NOMO-1 treated with DMSO at 0.1 percent for 48 hours (cell line): ENCODE measurements at regions not wholly inside any gene's neighbourhood (a gene's known extent, or its start where the extent isn't known, plus 50 kb on each side); places are given as distances from the start of the nearest gene placed in this dataset.

Experiments used
- DNase-seq: peaks from one replicate; lab custom pipeline; 2025; ENCODE audit not compliant: unreplicated experiment; lab: John Stamatoyannopoulos, UW

DNA sequence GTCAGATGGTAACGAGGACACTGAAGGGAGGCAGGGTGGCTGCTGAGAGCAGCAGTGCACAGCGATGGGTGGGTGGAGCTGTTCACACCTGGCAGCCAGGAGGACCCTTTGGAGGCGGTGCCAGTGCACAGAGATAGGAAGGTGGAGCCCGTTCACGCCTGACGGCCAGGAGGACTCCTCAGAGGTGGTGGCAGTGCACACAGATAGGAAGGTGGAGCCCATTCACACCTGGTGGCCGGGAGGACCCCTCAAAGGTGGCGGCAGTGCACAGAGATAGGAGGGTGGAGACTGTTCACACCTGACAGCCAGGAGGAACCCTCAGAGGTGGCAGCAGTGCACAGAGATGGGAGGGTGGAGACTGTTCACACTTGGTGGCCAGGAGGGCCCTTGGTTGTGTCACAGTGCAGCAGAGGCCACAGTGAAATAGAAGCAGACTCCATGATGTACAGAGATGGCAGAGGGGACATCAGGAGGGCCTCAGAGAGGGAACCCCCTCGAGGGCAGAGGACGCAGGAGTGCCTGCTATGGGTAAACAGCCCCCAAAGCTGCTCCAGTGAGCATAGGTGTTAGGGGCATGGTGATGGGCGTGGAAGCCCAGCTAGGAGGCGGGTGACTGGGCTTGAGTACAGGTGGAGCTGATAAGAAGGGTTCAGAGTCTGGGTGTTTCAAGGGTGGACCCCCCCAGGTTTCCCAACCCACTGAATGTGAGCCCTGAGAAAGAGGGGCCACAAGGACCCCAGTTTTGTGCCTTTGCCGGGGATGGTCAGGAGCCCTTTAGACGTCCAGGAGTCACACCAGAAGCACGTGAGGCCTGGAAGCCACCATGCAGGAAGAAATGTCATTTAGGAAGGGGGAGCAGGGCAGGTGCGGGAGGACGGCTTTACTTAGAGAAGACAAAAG, 566.7 kb downstream of the BRD1 start:
- DNase-seq: no peak

DNA sequence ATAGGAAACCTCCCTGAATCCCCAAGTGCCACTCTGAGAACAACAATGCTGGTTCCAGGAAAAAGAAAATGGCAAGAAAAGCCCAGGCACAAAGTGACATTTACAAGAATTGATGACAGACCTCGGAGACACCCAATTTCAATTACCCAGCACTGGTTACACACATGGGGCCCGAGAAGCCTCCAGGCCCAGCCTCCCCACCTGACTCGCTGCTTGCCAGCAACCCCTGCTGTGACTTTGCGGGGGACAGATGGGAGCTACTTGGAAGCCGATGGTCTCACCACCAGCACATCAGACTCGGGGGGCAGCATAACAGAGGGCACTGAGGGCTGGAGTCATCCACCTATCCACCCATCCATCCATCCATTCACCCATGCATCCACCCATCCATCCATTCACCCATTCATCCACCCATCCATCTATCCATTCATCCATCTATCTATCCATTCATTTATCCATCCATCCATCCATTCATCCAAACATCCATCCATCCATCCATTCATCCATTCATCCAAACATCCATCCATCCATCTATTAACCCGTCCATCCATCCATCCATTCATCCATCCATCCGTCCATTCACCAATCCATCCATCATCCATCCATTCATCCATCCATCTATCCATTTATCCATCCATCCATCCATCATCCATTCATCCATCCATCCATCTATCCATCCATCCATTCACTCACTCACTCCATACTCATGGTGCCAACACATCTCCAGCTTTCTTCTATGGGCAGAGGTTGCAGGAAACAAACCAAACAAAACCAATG, 567.6 kb downstream of the BRD1 start:
- no peak for DNase-seq

DNA sequence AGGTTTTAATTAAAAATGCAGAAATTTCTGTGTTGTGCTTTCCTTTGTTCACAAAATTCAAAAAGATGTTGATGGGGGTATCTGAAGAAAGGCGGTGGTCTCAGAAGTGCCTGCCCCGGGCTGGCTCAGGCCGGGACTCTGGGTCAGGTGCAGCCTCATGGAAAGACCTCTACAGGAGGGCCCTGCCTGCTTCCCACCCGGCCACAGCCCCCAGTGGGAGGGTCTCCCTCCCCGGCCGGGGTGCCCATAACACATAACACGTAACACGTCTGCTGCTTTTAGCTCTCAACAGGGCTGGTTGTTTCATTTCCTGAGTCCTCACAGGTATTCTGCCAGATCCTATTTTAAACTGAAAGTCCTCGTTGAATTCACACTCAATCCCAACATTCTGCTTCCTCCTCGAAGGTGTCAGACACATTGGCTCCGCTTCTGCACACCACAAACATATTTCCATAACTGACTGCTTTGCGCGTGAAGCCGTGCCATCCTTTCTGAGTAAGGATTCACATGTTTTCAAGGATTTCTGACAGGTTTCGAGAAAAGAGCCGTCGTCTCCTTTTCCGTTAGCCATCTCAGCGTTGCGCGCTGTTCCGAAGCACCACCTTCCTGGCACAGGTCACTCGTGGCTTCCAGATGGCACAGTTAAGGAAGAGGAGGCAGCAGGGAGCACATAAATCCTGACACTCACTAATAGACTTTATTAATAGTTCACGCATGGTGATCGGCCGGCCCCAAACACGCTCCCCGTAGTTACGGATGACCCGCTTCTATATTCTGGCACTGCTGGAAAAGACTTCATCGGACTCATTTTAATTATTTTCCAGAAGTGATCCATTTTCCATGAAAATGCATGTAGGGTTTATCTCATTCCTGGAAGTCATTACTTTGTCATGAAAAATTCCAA, 569.3 kb downstream of the BRD1 start:
- no peak for DNase-seq

DNA sequence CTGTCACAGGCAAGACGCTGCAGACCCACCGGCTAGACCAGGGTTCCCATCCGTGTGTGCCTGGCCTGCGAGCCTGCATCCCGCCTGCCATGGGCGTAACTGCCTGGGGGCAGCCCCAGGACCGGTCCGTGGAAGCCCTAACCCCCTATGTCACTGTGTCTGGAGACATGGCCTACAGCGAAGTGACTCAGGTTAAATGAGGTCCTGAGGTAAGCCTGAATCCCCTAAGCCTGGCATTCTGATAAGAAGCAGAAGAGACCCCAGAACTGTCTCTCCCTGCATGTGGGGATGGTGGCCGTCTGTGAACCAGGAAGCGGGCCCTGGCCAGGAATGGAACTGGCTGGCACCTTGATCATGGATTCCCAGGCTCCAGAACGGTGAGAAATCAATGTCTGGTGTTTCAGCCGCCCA, 570.1 kb downstream of the BRD1 start:
- DNase-seq: no peak

DNA sequence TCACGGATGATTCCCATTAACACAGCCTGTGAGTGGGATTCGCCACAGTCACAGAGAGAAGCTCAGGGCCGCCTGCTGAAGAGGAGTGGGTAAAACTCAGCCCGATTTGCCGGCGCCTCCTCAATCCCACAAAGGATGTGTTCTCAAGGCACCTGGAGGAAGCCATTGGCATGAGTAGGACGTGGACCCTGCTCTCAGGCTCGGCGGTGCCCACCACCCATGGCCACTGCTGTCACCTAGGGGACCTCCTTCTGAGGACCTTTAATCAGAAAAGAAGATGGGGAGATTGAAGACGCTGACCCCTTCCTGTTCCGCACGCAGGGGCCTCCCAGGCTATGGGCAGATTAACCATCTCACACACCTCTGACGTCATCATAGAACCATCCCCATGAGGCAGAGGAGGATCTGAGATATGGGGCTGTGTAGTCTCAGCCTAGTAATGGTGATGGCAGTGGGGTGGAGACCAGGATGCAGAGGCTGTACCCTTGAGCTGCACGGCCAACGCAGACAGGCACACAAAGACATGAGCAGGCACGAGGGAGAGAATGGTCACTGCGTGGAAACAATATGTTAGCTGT, 571.8 kb downstream of the BRD1 start:
- no peak for DNase-seq

DNA sequence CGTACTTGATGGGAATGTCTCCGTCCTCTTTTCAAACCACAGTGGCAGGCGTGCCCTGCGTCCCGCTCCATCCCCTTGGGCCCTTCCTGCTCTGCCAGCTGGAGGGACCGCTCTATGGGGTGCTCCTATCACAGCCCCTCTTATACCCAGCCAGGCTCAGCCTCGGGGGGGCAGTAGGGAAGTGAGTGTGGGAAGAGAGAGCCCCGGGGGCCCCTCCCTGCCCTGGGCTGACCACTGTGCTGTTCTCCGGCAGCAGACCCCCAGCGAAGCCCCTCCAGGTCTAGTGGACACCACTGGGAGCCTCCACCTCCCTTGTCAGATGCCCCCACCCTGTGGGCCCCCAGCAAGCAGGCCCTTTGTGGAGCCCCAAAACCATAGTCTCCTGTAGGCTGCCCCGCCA, 572.5 kb downstream of the BRD1 start:
- no peak for DNase-seq

DNA sequence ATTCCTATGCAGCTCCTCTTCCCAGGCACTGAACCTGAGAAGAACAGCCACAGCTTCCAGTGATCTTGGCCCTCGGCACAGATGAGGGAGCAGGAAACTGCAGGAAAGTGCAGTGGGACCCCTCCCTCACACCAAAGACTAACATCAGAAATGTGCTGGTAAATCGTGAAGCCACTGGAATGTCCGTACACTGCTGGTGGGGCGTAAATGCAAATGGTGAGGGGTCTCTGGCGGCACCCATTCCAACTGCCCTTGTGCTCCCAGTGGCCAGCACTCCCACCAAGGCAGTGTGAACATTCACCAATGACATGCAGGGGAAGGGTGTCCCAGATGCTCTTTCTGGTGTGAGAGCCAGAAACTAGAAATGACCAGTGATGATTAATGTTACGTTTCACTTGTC, 574.0 kb downstream of the BRD1 start:
- DNase-seq: no peak

DNA sequence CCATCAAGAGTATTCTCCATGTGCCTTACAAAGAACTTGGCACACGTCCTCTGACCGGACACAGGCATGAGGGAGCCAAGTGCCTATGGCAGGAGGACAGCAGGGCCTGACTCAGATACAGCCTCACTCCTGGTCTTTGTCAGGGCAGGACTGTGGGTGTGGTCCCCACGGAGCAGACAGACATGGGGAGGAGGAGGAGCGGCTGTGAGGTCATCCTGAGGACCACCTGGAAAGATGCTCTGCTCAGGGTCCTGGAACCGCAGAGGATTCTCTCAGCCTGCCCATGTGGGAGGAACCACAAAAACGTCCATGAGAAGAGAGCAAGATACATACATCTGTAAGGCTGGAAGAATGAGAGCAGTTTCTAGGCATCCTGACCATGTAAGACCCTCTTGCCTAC, 576.3 kb downstream of the BRD1 start:
- DNase-seq: no peak

DNA sequence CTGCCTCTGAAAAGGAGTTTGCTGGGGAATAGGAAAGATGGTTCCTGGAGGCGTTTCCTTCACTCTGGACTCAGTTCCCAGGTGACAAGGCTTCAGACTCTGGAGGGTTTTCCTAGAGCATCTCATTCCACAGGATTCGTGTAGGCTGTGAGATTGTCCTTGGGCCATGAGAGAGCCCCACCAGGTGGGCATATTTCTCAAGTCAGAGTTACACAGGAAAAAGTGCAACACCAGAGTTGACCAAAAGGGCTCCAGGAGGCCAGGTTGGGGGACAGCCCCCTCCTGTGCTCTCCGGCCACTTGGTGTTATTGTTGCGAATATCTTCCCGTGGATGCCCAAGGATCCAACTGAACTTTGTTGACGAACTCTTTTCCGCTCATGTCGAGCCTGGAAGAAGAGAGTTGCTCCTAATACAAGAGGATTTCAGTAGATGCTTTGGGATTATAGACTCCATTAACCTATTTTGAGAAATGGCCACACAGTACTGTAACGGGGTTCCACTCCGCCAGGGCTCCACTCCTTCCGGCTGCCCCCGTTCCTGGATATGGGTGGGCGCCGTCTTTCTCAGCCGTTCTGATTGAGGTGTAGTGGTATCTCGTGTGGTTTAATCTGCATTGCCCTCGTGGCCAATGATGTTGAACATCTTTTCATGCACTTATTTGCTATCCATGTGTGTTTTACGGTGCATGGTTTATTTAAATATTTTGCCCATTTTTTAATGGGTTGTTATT, 580.3 kb downstream of the BRD1 start:
- no peak for DNase-seq

DNA sequence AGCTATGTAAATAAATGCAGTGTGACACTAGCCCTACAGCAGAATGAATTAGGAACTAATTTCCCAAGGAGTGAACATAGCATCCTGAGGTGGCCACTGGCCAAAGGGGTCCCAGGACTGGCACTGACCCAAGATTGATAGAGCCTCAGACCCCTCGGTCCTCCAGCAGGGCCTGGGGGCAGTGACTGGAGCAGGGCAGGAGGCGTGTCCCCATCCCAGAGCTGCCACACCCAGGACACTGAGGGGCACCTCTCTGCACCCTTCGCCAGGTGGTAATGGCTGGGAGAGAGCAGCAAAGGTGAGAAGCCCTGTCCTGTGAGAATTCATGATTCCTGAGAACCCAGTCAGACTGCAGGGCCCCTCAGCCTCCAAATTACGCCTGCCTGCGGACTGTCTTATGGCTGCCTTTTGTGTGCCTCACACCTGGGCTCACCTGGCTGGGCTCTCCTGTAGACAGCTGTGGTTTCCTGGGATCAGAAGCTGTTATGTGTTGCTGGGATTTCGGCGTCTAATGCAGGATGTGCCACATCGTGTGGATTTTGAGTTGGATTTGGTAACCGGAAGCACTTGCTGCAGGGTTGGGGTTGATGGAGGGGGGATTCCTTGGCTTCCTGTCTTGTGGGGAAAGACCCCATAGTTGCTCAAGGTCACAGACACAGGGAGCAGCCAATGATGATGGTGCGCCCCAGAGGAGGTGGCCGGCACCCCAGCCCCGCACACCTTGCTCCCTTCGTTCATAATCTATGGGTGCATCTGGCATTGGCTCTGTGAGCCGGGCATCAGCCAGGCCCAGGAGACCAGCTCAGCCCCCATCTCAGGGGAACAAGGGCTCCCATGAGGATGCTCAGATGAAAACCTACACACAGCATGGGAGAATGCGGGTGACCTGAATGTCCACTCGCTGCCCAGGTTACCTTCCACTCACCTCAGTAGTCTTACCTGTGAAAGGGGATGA, 582.9 kb downstream of the BRD1 start:
- DNase-seq: no peak

DNA sequence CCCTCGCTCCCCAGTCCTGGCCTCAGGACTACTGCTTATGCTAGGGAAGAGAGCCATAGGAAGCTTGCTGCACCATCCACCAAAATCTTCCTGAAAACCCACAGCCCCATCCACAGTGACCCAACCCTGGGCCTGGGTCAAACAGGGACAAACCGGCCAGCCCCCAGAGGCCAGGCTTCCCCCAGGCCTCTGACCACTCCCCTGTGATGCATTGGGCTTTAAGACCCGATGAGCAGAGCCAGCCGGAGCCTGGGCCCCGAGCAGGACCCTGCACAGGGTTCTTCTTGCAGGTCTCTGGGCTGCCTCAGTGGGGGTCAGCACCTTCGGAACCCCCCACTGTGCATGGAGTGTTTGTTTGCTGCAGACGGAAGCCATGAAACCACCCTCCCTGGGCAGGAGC, 583.7 kb downstream of the BRD1 start:
- DNase-seq: no peak

DNA sequence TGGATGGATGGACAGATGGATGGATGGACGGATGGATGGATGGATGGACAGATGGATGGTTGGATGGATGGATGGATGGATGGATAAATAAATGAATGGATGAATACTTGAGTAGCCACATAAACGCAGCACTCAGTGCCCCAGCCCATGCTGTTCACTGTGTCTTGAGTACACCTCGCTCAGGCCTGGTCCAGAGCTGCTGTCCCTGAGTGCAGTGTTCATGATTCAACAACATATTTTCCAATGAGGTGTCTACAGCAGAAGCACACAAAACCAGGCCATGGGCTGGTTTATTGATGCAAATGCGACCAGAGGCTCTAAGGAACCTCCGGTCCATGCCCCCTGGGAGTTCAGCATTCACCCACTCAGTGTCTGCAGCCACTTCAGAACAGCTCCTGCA, 584.3 kb downstream of the BRD1 start:
- DNase-seq: no peak

DNA sequence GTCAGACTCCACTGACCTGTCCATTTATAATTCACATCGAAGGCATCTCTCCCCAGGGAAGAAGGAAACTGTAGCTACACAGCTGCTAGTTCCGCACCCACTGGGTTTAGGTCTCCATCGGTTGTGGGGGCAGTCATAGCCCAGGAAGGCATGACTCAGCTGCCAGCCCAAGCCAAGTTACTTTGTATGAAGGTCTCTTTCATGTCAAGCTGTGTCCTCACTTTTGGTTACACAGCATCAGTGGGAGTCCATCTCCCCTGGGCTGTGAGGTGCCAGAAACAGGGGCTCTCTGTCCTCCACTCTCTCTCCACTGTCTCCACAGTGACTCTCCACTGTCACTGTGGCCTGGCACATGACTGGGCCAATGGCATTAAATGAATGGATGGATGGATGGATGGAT, 585.2 kb downstream of the BRD1 start:
- DNase-seq: no peak

DNA sequence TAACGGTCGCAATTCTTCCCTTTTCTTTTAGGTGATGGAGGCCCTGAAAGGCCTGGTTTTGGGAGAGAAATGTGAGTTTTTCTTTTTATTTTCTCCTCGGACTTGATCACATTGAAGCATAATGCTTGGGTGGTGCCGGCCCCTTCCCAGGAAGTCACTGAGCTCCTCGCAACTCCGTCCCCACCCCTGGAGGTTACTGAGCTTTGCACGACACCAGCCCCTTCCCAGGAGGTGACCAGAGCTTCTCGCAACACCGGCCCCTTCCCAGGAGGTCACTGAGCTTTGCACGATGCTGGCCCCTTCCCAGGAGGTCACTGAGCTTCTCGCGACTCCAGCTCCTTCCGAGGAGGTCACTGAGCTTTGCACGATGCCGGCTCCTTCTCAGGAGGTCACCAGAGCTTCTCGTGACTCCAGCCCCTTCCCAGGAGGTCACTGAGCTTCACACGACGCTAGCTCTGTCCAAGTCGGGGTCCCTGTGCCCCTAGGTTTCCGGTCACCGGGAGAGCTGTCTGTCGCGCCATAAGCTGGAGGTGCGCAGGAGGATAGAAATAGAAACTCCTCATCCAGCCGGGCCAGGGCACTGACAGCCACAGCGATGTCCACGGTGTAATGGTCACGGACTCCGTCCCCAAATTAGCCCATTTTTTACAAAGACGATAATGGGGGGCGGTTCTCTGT, 586.4 kb downstream of the BRD1 start:
- DNase-seq: no peak

DNA sequence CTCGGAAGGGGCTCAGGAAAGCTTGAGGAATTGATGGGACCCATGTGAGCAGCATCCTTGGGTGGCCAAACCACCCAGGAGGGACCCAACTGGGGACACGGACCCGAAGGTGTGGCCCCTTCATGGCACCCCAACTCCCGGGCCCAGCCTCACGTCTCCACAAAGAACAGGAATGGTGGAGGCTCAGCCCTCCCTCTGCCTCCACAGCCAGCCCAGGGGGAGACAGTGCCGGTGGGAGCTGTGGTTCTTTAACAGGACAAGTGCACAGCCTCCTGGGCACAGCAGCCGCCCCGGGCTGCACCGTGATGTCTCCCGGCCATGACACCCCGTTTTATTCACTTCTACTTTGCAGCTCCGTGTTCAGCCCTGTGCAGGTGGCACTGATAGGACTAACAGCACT, 587.2 kb downstream of the BRD1 start:
- DNase-seq: no peak

DNA sequence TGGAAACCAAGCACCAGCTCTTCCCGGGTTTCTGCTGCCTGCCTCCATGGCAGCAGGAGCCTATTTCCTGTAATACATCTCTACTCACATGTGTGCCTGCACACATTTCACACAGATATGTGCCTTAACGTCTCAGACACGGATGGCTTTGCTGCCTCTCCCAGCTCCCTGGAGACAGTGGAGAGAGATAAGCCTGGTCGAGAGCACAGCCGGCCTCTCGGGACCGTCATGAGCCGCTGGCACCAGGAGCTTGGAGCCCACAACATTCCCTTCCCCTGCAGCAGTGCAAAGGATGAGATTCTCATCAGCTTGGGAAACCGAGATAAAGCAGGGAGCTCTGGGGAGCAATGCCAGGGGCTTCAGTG, 587.7 kb downstream of the BRD1 start:
- DNase-seq: no peak

DNA sequence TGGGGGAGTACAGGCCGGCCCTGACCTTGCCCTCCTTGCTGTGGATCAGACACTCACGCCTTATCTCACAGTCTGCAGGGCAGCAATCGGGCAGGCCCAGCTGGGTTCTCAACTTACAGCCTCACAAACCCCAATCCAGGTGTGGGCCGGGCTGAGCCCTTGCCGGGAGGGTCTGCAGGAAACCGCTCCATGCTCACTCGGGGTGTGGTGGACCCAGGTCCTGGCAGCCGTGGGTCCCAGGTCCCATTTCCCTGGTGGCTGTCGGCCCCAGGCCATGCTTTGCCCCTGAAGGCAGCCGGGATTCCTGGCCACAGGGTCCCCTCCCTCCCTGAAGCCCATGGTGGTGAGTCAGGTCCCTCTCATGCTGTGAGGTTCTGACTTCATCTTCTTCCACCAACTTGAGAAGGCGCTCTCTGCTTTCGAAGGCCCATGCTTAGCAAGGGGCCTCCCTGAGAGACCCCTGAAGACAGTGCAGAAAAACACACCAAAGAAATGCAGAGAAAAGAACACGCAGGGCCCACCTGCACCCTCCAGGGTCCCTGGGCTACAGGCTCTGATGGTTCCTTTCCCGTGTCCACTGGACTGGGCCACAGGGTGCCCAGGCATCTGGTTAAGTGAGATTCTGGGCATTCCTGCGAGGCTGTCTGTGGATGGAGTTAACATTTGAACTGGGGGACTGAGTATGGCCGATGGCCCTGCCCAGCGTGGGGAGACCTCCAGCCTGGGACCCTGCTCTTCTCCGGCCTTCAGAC, 588.2 kb downstream of the BRD1 start:
- DNase-seq: no peak
